ENCODE measurements at regions not wholly inside any gene's neighbourhood (a gene's known extent, or its start where the extent isn't known, plus 50 kb on each side); places are given as distances from the start of the nearest gene placed in this dataset.

GRCh38 chr5:99544356-99544755, 615.5 kb upstream of the CHD1 start:
- H2AFZ ChIP-seq (ENCODE audit: low read length), result no peak overlapping the region
- no peak overlapping the region for H3K14ac ChIP-seq (ENCODE audit: insufficient read depth, low read length)
- no peak overlapping the region for H4K5ac ChIP-seq (ENCODE audit: insufficient read length, low read depth, low read length)
- no CpG with 5 or more reads among the region's 1 CpG for WGBS (ENCODE audit: extremely low coverage, insufficient read length, low lambda C conversion rate)
- Mint-ChIP-seq H3K4me1 (peaks cover under 1 to 5% of the 10 kb centered on the region in 2 experiments; a peak in 2 of 4 replicates), H3K27ac (no peak overlapping the region; a peak in 1 of 7 replicates), H3K4me3 (no peak overlapping the region), H3K27me3 (ENCODE audit: low read depth) (no peaks in the 10 kb centered on the region), H3K9me3 (no peaks in the 10 kb centered on the region), H3K36me3 (ENCODE audit: insufficient read depth in 1 of 3, low read depth in 3 of 3) (no peaks in the 10 kb centered on the region)
- no peak overlapping the region for H4K8ac ChIP-seq (replicated peaks; ENCODE audit: insufficient read length, low read depth, low read length)
- no peak for DNase-seq
- no peaks in the 10 kb centered on the region for H3K27me3 ChIP-seq (ENCODE audit: insufficient read depth, low read length)
- H4K20me1 ChIP-seq (ENCODE audit: control insufficient read depth, insufficient read depth, insufficient read length), result no peaks in the 10 kb centered on the region
- no peak overlapping the region for H2BK15ac ChIP-seq (ENCODE audit: low read depth, low read length)
- H2BK120ac ChIP-seq (ENCODE audit: low read depth, low read length, poor library complexity, severe bottlenecking), result no peak overlapping the region
- TF ChIP-seq CTCF (conservative IDR thresholded peaks at IDR 0.05), result no peak
- no peak overlapping the region for H3K27ac ChIP-seq (ENCODE audit: insufficient read length, low read depth, low read length)
- H3K23me2 ChIP-seq (ENCODE audit: insufficient read length, low read depth, low read length, poor library complexity, severe bottlenecking), result no peaks in the 10 kb centered on the region
- H4K91ac ChIP-seq (ENCODE audit: insufficient read length, low read depth, low read length), result no peak overlapping the region
- H3K79me1 ChIP-seq (ENCODE audit: insufficient read depth, low read depth, low read length, poor library complexity, severe bottlenecking), result no peaks in the 10 kb centered on the region
- no peak overlapping the region for H2BK12ac ChIP-seq (ENCODE audit: insufficient read length, low read depth, low read length)
- no peak overlapping the region for H2BK5ac ChIP-seq (ENCODE audit: insufficient read length, low read length)
- no peak overlapping the region for H3K9ac ChIP-seq (ENCODE audit: extremely low read depth, insufficient read length, low read length)
- no peaks in the 10 kb centered on the region for H3K79me2 ChIP-seq (ENCODE audit: insufficient read depth, low read length)
- H3T11ph ChIP-seq (ENCODE audit: low read length), result no peak overlapping the region
- H3K4me1 ChIP-seq (ENCODE audit: insufficient read depth, low read length), result no peaks in the 10 kb centered on the region
- H3K4me2 ChIP-seq (ENCODE audit: insufficient read depth, insufficient read length, low read length), result no peak overlapping the region
- no peak overlapping the region for H2AK5ac ChIP-seq (ENCODE audit: insufficient read length, low read length)
- H3K56ac ChIP-seq (ENCODE audit: insufficient read length, low read depth, low read length), result no peak overlapping the region
- H3K9me3 ChIP-seq (ENCODE audit: control insufficient read depth, low read depth, low read length), result no peaks in the 10 kb centered on the region
- H3K23ac ChIP-seq (ENCODE audit: insufficient read length, low read depth, low read length), result no peak overlapping the region
- no peak overlapping the region for H3K18ac ChIP-seq (ENCODE audit: insufficient read length, low read depth, low read length)
- no peak overlapping the region for H3K4ac ChIP-seq (ENCODE audit: low read depth, low read length)
- no peak overlapping the region for H2BK20ac ChIP-seq (ENCODE audit: low read depth, low read length, poor library complexity, severe bottlenecking)
